NAMALWA (cell line): ENCODE measurements at regions not wholly inside any gene's neighbourhood (a gene's known extent, or its start where the extent isn't known, plus 50 kb on each side); places are given as distances from the start of the nearest gene placed in this dataset.
"Not testable (repeated sequence)": the region's sequence is repeated elsewhere in the genome, so short reads cannot be mapped to it uniquely, and the experiment has no call there.

Experiments
- DNase-seq: peaks from one replicate; pipeline ENCODE4 v3.0.0-alpha.2; 2015; ENCODE audit warnings: low spot score

- DNase-seq: no peak
These were observed 280.1 kb downstream of the PTH2R start for GRCh38 chr2:208686665-208687064.

- not testable (repeated sequence) for DNase-seq
These were observed 281.1 kb downstream of the PTH2R start for GRCh38 chr2:208687720-208688119.

GRCh38 chr2:208698114-208698513 lies 291.5 kb downstream of the PTH2R start:
- no peak for DNase-seq

- DNase-seq: no peak
These were observed 301.9 kb downstream of the PTH2R start for GRCh38 chr2:208708486-208708885.

GRCh38 chr2:208711598-208711997 lies 305.0 kb downstream of the PTH2R start:
- DNase-seq: no peak

- DNase-seq: no peak
These were observed 306.6 kb downstream of the PTH2R start for GRCh38 chr2:208713066-208713745.

- no peak for DNase-seq
These were observed 312.2 kb downstream of the PTH2R start for GRCh38 chr2:208718828-208719227.

GRCh38 chr2:208722731-208723130 lies 316.1 kb downstream of the PTH2R start:
- no peak for DNase-seq

- no peak for DNase-seq
These were observed 318.7 kb downstream of the PTH2R start for GRCh38 chr2:208725280-208725679.

GRCh38 chr2:208726242-208726641 lies 319.6 kb downstream of the PTH2R start:
- no peak for DNase-seq

GRCh38 chr2:208751663-208752415 lies 345.2 kb downstream of the PTH2R start:
- not testable (repeated sequence) for DNase-seq

- no peak for DNase-seq
These were observed 350.8 kb downstream of the PTH2R start for GRCh38 chr2:208757364-208757763.

- not testable (repeated sequence) for DNase-seq
These were observed 366.5 kb downstream of the PTH2R start for GRCh38 chr2:208773074-208773473.

- DNase-seq: no peak
These were observed 374.6 kb downstream of the PTH2R start for GRCh38 chr2:208781166-208781565.

- DNase-seq: no peak
These were observed 375.5 kb downstream of the PTH2R start for GRCh38 chr2:208782097-208782496.

- peak; percentile 7 for DNase-seq
These were observed 376.6 kb downstream of the PTH2R start for GRCh38 chr2:208783184-208783583.

GRCh38 chr2:208784774-208785173 lies 378.2 kb downstream of the PTH2R start:
- not testable (repeated sequence) for DNase-seq

- no peak for DNase-seq
These were observed 384.7 kb downstream of the PTH2R start for GRCh38 chr2:208791257-208791656.

- DNase-seq: no peak
These were observed 386.2 kb downstream of the PTH2R start for GRCh38 chr2:208792766-208793165.

- no peak for DNase-seq
These were observed 386.8 kb downstream of the PTH2R start for GRCh38 chr2:208793434-208793833.

GRCh38 chr2:208794288-208794975 lies 387.8 kb downstream of the PTH2R start:
- DNase-seq: no peak

- DNase-seq: no peak
These were observed 392.1 kb downstream of the PTH2R start for GRCh38 chr2:208798698-208799097.

- no peak for DNase-seq
These were observed 392.8 kb downstream of the PTH2R start for GRCh38 chr2:208799397-208799796.
